ENCODE measurements at regions not wholly inside any gene's neighbourhood (a gene's known extent, or its start where the extent isn't known, plus 50 kb on each side); places are given as distances from the start of the nearest gene placed in this dataset.

GRCh38 chr13:64130171-64130570 lies 2714.5 kb upstream of the PCDH20 start:
- H4K5ac ChIP-seq (ENCODE audit: low read depth, low read length), result no peak overlapping the region
- no peak for DNase-seq
- dilution Hi-C loops (cut with HindIII; ENCODE audit: low sequenced_read_pairs, unreplicated experiment), result no loop called here

More at GRCh38 chr13:64130171-64130570, 2714.5 kb upstream of the PCDH20 start:
- H2BK15ac ChIP-seq (ENCODE audit: low read depth, low read length), result no peak overlapping the region
- ATAC-seq (ENCODE audit: low read depth), result no peak
- in situ Hi-C loops (cut with MboI; ENCODE audit: low sequenced_read_pairs), result no loop called here
- no peak overlapping the region for H4K8ac ChIP-seq (ENCODE audit: low read depth in 2 of 2, low read length in 2 of 2)
- H4K20me1 ChIP-seq (ENCODE audit: insufficient read depth, low read length), result no peaks in the 10 kb centered on the region
- no peak overlapping the region for H3K23ac ChIP-seq (ENCODE audit: low read depth, low read length)
- WGBS, 2 experiments (ENCODE audit: extremely low coverage in 2 of 2, insufficient read length in 1 of 2), result 60% methylated on average over 1 of the region's 3 CpGs; no CpG with 5 or more reads in 1 of the 2 experiments
- no peaks in the 10 kb centered on the region for H3K27me3 ChIP-seq (ENCODE audit: control insufficient read depth, insufficient read depth, low read length)
- no peaks in the 10 kb centered on the region for H3K36me3 ChIP-seq (ENCODE audit: control insufficient read depth, insufficient read depth, low read length)
- H2AK5ac ChIP-seq (ENCODE audit: low read depth, low read length), result no peak overlapping the region
- ChIA-PET POLR2A (ENCODE audit: unreplicated experiment) (no interaction called here), CTCF (no interaction called here)
- intact Hi-C loops (cut with micrococcal nuclease), result no loop called here
- TF ChIP-seq FOS (IDR thresholded peaks at IDR 0.05; ENCODE audit: low read depth, low read length) (no peak), USF2 (IDR thresholded peaks at IDR 0.05; ENCODE audit: low read depth, low read length) (no peak)
- H4K91ac ChIP-seq (ENCODE audit: insufficient read depth, low read depth, low read length), result no peak overlapping the region
- H3K79me1 ChIP-seq (ENCODE audit: low read depth in 1 of 2, low read length in 2 of 2), result no peaks in the 10 kb centered on the region
- BruUV-seq (replicated peaks), result no TSS peak
- H2AK9ac ChIP-seq (replicated peaks; ENCODE audit: low read depth, low read length, poor library complexity), result no peak overlapping the region
- no peak overlapping the region for H3K4me2 ChIP-seq (ENCODE audit: low read depth, low read length)
- no peak overlapping the region for H3K4me3 ChIP-seq (ENCODE audit: insufficient read depth, low read depth, low read length)
- H3K14ac ChIP-seq (replicated peaks; ENCODE audit: low read depth, low read length), result no peak overlapping the region
- H2BK5ac ChIP-seq (ENCODE audit: low read depth, low read length, poor library complexity, severe bottlenecking), result no peak overlapping the region
- no peak overlapping the region for H3K4ac ChIP-seq (ENCODE audit: low read depth, low read length)
- no peaks in the 10 kb centered on the region for H3K9me3 ChIP-seq (ENCODE audit: control insufficient read depth, insufficient read depth, low read length)
- H3K18ac ChIP-seq (ENCODE audit: low read depth, low read length), result no peak overlapping the region
- no peak overlapping the region for H3K56ac ChIP-seq (ENCODE audit: extremely low read depth, insufficient read depth, low read length)
- no peak overlapping the region for H3K27ac ChIP-seq (ENCODE audit: insufficient read depth, low read length)
- no peak overlapping the region for H2BK120ac ChIP-seq (ENCODE audit: low read depth, low read length)
- no peak overlapping the region for H2BK20ac ChIP-seq (ENCODE audit: low read depth, low read length)
- H2AFZ ChIP-seq (replicated peaks; ENCODE audit: low read length, poor library complexity), result no peak overlapping the region
- no peaks in the 10 kb centered on the region for H3K4me1 ChIP-seq (ENCODE audit: control insufficient read depth, insufficient read depth, low read length)
- H3K9me1 ChIP-seq (ENCODE audit: insufficient read depth, low read length), result no peaks in the 10 kb centered on the region
- no peak overlapping the region for H3K9ac ChIP-seq (ENCODE audit: low read depth, low read length)
